ENCODE measurements at regions not wholly inside any gene's neighbourhood (a gene's known extent, or its start where the extent isn't known, plus 50 kb on each side); places are given as distances from the start of the nearest gene placed in this dataset.
"Not testable (repeated sequence)": the region's sequence is repeated elsewhere in the genome, so short reads cannot be mapped to it uniquely, and the experiment has no call there.

GRCh38 chr3:10649463-10649862, 144.1 kb upstream of the ATP2B2 start:
- TF ChIP-seq, protein P1, sequence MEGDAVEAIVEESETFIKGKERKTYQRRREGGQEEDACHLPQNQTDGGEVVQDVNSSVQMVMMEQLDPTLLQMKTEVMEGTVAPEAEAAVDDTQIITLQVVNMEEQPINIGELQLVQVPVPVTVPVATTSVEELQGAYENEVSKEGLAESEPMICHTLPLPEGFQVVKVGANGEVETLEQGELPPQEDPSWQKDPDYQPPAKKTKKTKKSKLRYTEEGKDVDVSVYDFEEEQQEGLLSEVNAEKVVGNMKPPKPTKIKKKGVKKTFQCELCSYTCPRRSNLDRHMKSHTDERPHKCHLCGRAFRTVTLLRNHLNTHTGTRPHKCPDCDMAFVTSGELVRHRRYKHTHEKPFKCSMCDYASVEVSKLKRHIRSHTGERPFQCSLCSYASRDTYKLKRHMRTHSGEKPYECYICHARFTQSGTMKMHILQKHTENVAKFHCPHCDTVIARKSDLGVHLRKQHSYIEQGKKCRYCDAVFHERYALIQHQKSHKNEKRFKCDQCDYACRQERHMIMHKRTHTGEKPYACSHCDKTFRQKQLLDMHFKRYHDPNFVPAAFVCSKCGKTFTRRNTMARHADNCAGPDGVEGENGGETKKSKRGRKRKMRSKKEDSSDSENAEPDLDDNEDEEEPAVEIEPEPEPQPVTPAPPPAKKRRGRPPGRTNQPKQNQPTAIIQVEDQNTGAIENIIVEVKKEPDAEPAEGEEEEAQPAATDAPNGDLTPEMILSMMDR (conservative IDR thresholded peaks at IDR 0.05; ENCODE audit: low read depth in 2 of 2): not testable (repeated sequence)
- not testable (repeated sequence) for TF ChIP-seq REST (IDR thresholded peaks at IDR 0.05; ENCODE audit: unreplicated experiment)
